PC-9 (cell line): ENCODE measurements at regions not wholly inside any gene's neighbourhood (a gene's known extent, or its start where the extent isn't known, plus 50 kb on each side); places are given as distances from the start of the nearest gene placed in this dataset.

ENCODE experiments used
- BruUV-seq: library from RNA; stranded (reverse); fragments of 400-500 nt; replicated peaks from 2 replicates; lab custom pipeline; 2021; lab: Mats Ljungman, UMichigan
- CTCF ChIA-PET: fragments of 300-600 bp; sonication (Branson Sonifier 250); formaldehyde crosslinking; loops from one replicate; lab custom pipeline; 2022; ENCODE audit warnings: antibody characterized with exemption; lab: Charles Lee
- POLR2A ChIA-PET: fragments of 300-600 bp; sonication (Branson Sonifier 250); formaldehyde crosslinking; loops from one replicate; lab custom pipeline; 2022; ENCODE audit warnings: antibody characterized with exemption; ENCODE audit not compliant: unreplicated experiment; lab: Charles Lee
- DNase-seq, 2 experiments: peaks; one replicate each; pipeline versions ENCODE4 v3.0.0 to v3.0.0-alpha.2; 2015 to 2022; ENCODE audit warnings: mixed read lengths in 1 of 2
- H2AFZ ChIP-seq: fragments of 200-600 bp; sonication (generic); 2 replicates; pipeline ENCODE4 v1.8.1; 2017; ENCODE audit warnings: antibody characterized with exemption
- H3F3A ChIP-seq: fragments of 200-600 bp; sonication (generic); 2 replicates; pipeline ENCODE4 v1.8.1; 2017; ENCODE audit warnings: antibody characterized with exemption, mild to moderate bottlenecking, low read depth; ENCODE audit not compliant: insufficient read depth
- H3K27ac ChIP-seq: fragments of 200-600 bp; sonication (generic); 2 replicates; pipeline ENCODE4 v1.6.1; 2016; ENCODE audit warnings: mixed run types
- H3K27me3 ChIP-seq: fragments of 200-600 bp; sonication (generic); 2 replicates; pipeline ENCODE4 v1.6.1; 2016; ENCODE audit warnings: low read depth, mixed run types; ENCODE audit not compliant: insufficient read depth
- H3K36me3 ChIP-seq: fragments of 200-600 bp; sonication (generic); 2 replicates; pipeline ENCODE4 v1.6.1; 2016; ENCODE audit warnings: low read depth, mixed run types
- H3K4me1 ChIP-seq: fragments of 200-600 bp; sonication (generic); replicated peaks from 2 replicates; pipeline ENCODE4 v1.6.1; 2016; ENCODE audit warnings: mixed run types; ENCODE audit not compliant: insufficient read depth
- H3K4me2 ChIP-seq: fragments of 200-600 bp; sonication (generic); 2 replicates; pipeline ENCODE4 v1.6.1; 2017; ENCODE audit warnings: mixed run types
- H3K4me3 ChIP-seq: fragments of 200-600 bp; sonication (generic); 2 replicates; pipeline ENCODE4 v1.6.1; 2016; ENCODE audit warnings: mixed run types
- H3K79me2 ChIP-seq: fragments of 200-600 bp; sonication (generic); 2 replicates; pipeline ENCODE4 v1.6.1; 2017; ENCODE audit warnings: low read depth, mixed run types
- H3K9me2 ChIP-seq: fragments of 200-600 bp; sonication (generic); 2 replicates; pipeline ENCODE4 v1.8.1; 2017; ENCODE audit warnings: mild to moderate bottlenecking; ENCODE audit not compliant: insufficient read depth
- H3K9me3 ChIP-seq: fragments of 200-600 bp; sonication (generic); 2 replicates; pipeline ENCODE4 v1.8.1; 2016; ENCODE audit warnings: low read depth; ENCODE audit not compliant: insufficient read depth
- H4K20me1 ChIP-seq: fragments of 200-600 bp; sonication (generic); 2 replicates; pipeline ENCODE4 v1.8.1; 2017; ENCODE audit not compliant: insufficient read depth
- EZH2 ChIP-seq: fragments of 200-600 bp; sonication (generic); IDR thresholded peaks from 2 replicates; pipeline ENCODE4 v1.8.0; 2017; ENCODE audit warnings: antibody characterized with exemption, low read depth
- intact Hi-C: fragments of 100-400 bp; cut with micrococcal nuclease; formaldehyde crosslinking; loops from one replicate; pipeline ENCODE4 v1.10.0; 2022; ENCODE audit not compliant: unreplicated experiment
- TF ChIP-seq, protein P1 (sequence below): fragments of 200-600 bp; sonication (generic); conservative IDR thresholded peaks from 2 replicates; pipeline ENCODE4 v1.6.1; 2017; ENCODE audit warnings: mixed run types, antibody characterized with exemption, mild to moderate bottlenecking, moderate library complexity

GRCh38 chr2:220937245-220937644 lies 634.9 kb downstream of the EPHA4 start:
- H4K20me1 ChIP-seq: no peaks in the 10 kb centered on the region
- H3K36me3 ChIP-seq: no peaks in the 10 kb centered on the region
- H3F3A ChIP-seq: no peaks in the 10 kb centered on the region
- H3K9me3 ChIP-seq: no peaks in the 10 kb centered on the region
- intact Hi-C loops: no loop called here
- H3K4me2 ChIP-seq: no peak overlapping the region
- DNase-seq: no peak
- H3K9me2 ChIP-seq: no peaks in the 10 kb centered on the region; the same call in 1 of the 2 replicates
- ChIA-PET POLR2A (no interaction called here), CTCF (no interaction called here)
- no peak for TF ChIP-seq EZH2
- TF ChIP-seq, protein P1, sequence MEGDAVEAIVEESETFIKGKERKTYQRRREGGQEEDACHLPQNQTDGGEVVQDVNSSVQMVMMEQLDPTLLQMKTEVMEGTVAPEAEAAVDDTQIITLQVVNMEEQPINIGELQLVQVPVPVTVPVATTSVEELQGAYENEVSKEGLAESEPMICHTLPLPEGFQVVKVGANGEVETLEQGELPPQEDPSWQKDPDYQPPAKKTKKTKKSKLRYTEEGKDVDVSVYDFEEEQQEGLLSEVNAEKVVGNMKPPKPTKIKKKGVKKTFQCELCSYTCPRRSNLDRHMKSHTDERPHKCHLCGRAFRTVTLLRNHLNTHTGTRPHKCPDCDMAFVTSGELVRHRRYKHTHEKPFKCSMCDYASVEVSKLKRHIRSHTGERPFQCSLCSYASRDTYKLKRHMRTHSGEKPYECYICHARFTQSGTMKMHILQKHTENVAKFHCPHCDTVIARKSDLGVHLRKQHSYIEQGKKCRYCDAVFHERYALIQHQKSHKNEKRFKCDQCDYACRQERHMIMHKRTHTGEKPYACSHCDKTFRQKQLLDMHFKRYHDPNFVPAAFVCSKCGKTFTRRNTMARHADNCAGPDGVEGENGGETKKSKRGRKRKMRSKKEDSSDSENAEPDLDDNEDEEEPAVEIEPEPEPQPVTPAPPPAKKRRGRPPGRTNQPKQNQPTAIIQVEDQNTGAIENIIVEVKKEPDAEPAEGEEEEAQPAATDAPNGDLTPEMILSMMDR: no peak
- H3K27ac ChIP-seq: no peak overlapping the region
- no peaks in the 10 kb centered on the region for H3K4me1 ChIP-seq
- H3K27me3 ChIP-seq: no peaks in the 10 kb centered on the region
- no TSS peak for BruUV-seq
- H3K79me2 ChIP-seq: no peaks in the 10 kb centered on the region
- H3K4me3 ChIP-seq: no peak overlapping the region
- no peak overlapping the region for H2AFZ ChIP-seq

DNA sequence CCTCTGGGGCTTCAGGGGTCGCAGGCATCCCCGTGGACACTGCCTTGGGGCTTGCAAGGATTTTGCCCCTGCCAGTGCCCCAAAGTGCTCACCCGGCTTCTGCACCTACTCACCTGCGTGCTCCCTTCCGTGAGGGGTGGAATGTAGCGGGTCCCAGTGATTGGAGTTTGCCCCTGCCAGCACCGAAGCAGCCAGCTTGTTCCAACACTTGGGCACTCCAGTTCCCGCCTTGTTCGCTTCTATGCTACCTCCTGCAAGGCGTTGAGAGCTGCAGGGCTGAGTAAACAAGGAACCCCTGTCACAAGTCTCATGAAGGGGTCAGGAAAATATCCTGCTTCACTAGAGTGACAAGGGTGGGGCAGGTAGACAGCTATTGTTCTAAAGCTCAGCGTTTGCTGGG lies 631.5 kb downstream of the EPHA4 start:
- no peaks in the 10 kb centered on the region; the same call in 1 of the 2 replicates for H3K9me2 ChIP-seq

GRCh38 chr2:220941683-220942082 lies 630.4 kb downstream of the EPHA4 start:
- intact Hi-C loops: no loop called here
- POLR2A ChIA-PET: interaction anchor here (0.6 kb wide), 1 partner anchor 43 kb away, joined by 6 read pairs; no protein-coding TSS in a partner anchor
- CTCF ChIA-PET: no interaction called here
- H3K4me2 ChIP-seq: no peak overlapping the region
- H3K27me3 ChIP-seq: no peaks in the 10 kb centered on the region
- H3K79me2 ChIP-seq: no peaks in the 10 kb centered on the region
- H3K9me3 ChIP-seq: no peaks in the 10 kb centered on the region
- H3K36me3 ChIP-seq: no peaks in the 10 kb centered on the region
- H3F3A ChIP-seq: no peaks in the 10 kb centered on the region
- H3K4me1 ChIP-seq: no peaks in the 10 kb centered on the region
- no peak overlapping the region for H3K4me3 ChIP-seq
- BruUV-seq: no TSS peak
- no peaks in the 10 kb centered on the region for H4K20me1 ChIP-seq
- DNase-seq: no peak
- H2AFZ ChIP-seq: no peak overlapping the region
- TF ChIP-seq EZH2: no peak
- TF ChIP-seq, protein P1: no peak
- H3K27ac ChIP-seq: no peak overlapping the region
- H3K9me2 ChIP-seq: no peaks in the 10 kb centered on the region; the same call in 1 of the 2 replicates

More for the DNA sequence above, 631.5 kb downstream of the EPHA4 start:
- Histone ChIP-seq H3K9me3 (no peaks in the 10 kb centered on the region), H3K4me2 (no peak overlapping the region), H3F3A (no peaks in the 10 kb centered on the region), H3K36me3 (no peaks in the 10 kb centered on the region), H3K27ac (no peak overlapping the region), H3K79me2 (no peaks in the 10 kb centered on the region), H2AFZ (no peak overlapping the region), H3K4me3 (no peak overlapping the region), H3K4me1 (no peaks in the 10 kb centered on the region), H3K27me3 (no peaks in the 10 kb centered on the region), H4K20me1 (no peaks in the 10 kb centered on the region)
- intact Hi-C loops: no loop called here
- POLR2A ChIA-PET: no interaction called here
- CTCF ChIA-PET: no interaction called here
- DNase-seq: no peak
- BruUV-seq: no TSS peak
- no peak for TF ChIP-seq EZH2
- TF ChIP-seq, protein P1: no peak
